Panc1 (cell line): ENCODE measurements at regions not wholly inside any gene's neighbourhood (a gene's known extent, or its start where the extent isn't known, plus 50 kb on each side); places are given as distances from the start of the nearest gene placed in this dataset.

ENCODE experiments used
- ATAC-seq: fragments of 200-7000 bp; cut with Tn5 transposase; 2 replicates; pipeline ENCODE4 v1.9.1; 2020; ENCODE audit warnings: mild to moderate bottlenecking, moderate library complexity
- BruUV-seq: library from RNA; stranded (reverse); fragments of 400-500 nt; replicated peaks from 2 replicates; lab custom pipeline; 2021; lab: Mats Ljungman, UMichigan
- CTCF ChIA-PET: fragments of 300-600 bp; sonication (Branson Sonifier 250); formaldehyde crosslinking; loops from one replicate; lab custom pipeline; 2022; ENCODE audit warnings: antibody characterized with exemption; lab: Charles Lee
- POLR2A ChIA-PET: fragments of 300-600 bp; sonication (Branson Sonifier 250); formaldehyde crosslinking; loops from one replicate; lab custom pipeline; 2022; ENCODE audit warnings: antibody characterized with exemption; lab: Charles Lee
- DNase-seq: peaks from one replicate; pipeline ENCODE4 v3.0.0-alpha.2; 2010; ENCODE audit warnings: low read depth, low spot score
- H3K27ac ChIP-seq: 2 replicates; pipeline ENCODE4 v1.5.1; 2011; ENCODE audit warnings: mild to moderate bottlenecking, low read length, inconsistent platforms
- H3K27me3 ChIP-seq: fragments of 200-500 bp; sonication (Bioruptor generic); 2 replicates; pipeline ENCODE4 v1.6.0; 2014; ENCODE audit warnings: low read length, inconsistent platforms; ENCODE audit not compliant: control insufficient read depth, insufficient read depth
- H3K36me3 ChIP-seq: fragments of 200-500 bp; sonication (Bioruptor generic); 2 replicates; pipeline ENCODE4 v1.5.1; 2014; ENCODE audit warnings: inconsistent platforms, mild to moderate bottlenecking, low read length, moderate library complexity; ENCODE audit not compliant: control insufficient read depth, insufficient read depth
- H3K4me1 ChIP-seq: 2 replicates; pipeline ENCODE4 v1.5.1; 2011; ENCODE audit warnings: inconsistent platforms, mild to moderate bottlenecking, low read length, moderate library complexity; ENCODE audit not compliant: control insufficient read depth, insufficient read depth
- H3K4me3 ChIP-seq, 2 experiments: 2 replicates each; pipeline ENCODE4 v1.5.1; 2011 to 2012; ENCODE audit warnings: low read depth in 2 of 2, low read length in 2 of 2, mild to moderate bottlenecking in 2 of 2, inconsistent platforms in 1 of 2, moderate library complexity in 1 of 2
- H3K9me3 ChIP-seq: fragments of 200-500 bp; sonication (Bioruptor generic); 2 replicates; pipeline ENCODE4 v1.5.1; 2014; ENCODE audit warnings: low read depth, mild to moderate bottlenecking, inconsistent platforms, low read length, moderate library complexity; ENCODE audit not compliant: control insufficient read depth, insufficient read depth
- POLR2AphosphoS5 ChIP-seq: IDR thresholded peaks from 2 replicates; pipeline ENCODE4 v1.6.1; 2012; ENCODE audit warnings: mild to moderate bottlenecking, low read depth, low read length, moderate library complexity
- REST ChIP-seq, 2 experiments: IDR thresholded peaks; 2 replicates each; pipeline ENCODE4 v1.6.1; 2011 to 2012; ENCODE audit warnings: low read depth in 2 of 2, control low read depth in 1 of 2, low read length in 1 of 2, mild to moderate bottlenecking in 1 of 2, moderate library complexity in 1 of 2; ENCODE audit not compliant: insufficient read depth in 1 of 2
- SIN3A ChIP-seq: IDR thresholded peaks from 2 replicates; pipeline ENCODE4 v1.6.1; 2012; ENCODE audit warnings: low read depth, mild to moderate bottlenecking, low read length, moderate library complexity, borderline replicate concordance; ENCODE audit not compliant: insufficient read depth
- TCF7L2 ChIP-seq: IDR thresholded peaks from 2 replicates; pipeline ENCODE4 v1.6.1; 2011; ENCODE audit warnings: mild to moderate bottlenecking, low read depth, low read length, inconsistent platforms
- in situ Hi-C: cut with HindIII; loops from 2 replicates; pipeline ENCODE4 v1.10.0; 2016; ENCODE audit warnings: low sequenced_read_pairs, low pct_unique_long_range_greater_than_20kb
- intact Hi-C: fragments of 100-400 bp; cut with micrococcal nuclease; formaldehyde crosslinking; loops from one replicate; pipeline ENCODE4 v1.10.0; 2022; ENCODE audit not compliant: unreplicated experiment
- TF ChIP-seq, protein P1 (sequence below): fragments of 450-650 bp; IDR thresholded peaks from 2 replicates; pipeline ENCODE4 v1.5.1; 2017; ENCODE audit warnings: mild to moderate bottlenecking

- Histone ChIP-seq H3K36me3 (no peaks in the 10 kb centered on the region), H3K4me1 (no peaks in the 10 kb centered on the region), H3K27ac (no peak overlapping the region), H3K9me3 (no peaks in the 10 kb centered on the region), H3K27me3 (no peaks in the 10 kb centered on the region), H3K4me3 (no peak overlapping the region)
- intact Hi-C loops (no loop called here), in situ Hi-C loops (no loop called here)
- ChIA-PET CTCF (no interaction called here), POLR2A (no interaction called here)
- DNase-seq, result no peak
- TF ChIP-seq TCF7L2, result no peak
- no peak for TF ChIP-seq REST (IDR thresholded peaks at IDR 0.05; ENCODE audit: insufficient read depth in 1 of 2, low read depth in 2 of 2, low read length in 1 of 2)
- TF ChIP-seq, protein P1, sequence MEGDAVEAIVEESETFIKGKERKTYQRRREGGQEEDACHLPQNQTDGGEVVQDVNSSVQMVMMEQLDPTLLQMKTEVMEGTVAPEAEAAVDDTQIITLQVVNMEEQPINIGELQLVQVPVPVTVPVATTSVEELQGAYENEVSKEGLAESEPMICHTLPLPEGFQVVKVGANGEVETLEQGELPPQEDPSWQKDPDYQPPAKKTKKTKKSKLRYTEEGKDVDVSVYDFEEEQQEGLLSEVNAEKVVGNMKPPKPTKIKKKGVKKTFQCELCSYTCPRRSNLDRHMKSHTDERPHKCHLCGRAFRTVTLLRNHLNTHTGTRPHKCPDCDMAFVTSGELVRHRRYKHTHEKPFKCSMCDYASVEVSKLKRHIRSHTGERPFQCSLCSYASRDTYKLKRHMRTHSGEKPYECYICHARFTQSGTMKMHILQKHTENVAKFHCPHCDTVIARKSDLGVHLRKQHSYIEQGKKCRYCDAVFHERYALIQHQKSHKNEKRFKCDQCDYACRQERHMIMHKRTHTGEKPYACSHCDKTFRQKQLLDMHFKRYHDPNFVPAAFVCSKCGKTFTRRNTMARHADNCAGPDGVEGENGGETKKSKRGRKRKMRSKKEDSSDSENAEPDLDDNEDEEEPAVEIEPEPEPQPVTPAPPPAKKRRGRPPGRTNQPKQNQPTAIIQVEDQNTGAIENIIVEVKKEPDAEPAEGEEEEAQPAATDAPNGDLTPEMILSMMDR, result no peak
- no peak for ATAC-seq
- no TSS peak for BruUV-seq
Observed at GRCh38 chr3:4138786-4139431, 164.3 kb upstream of the SETMAR start.

DNA sequence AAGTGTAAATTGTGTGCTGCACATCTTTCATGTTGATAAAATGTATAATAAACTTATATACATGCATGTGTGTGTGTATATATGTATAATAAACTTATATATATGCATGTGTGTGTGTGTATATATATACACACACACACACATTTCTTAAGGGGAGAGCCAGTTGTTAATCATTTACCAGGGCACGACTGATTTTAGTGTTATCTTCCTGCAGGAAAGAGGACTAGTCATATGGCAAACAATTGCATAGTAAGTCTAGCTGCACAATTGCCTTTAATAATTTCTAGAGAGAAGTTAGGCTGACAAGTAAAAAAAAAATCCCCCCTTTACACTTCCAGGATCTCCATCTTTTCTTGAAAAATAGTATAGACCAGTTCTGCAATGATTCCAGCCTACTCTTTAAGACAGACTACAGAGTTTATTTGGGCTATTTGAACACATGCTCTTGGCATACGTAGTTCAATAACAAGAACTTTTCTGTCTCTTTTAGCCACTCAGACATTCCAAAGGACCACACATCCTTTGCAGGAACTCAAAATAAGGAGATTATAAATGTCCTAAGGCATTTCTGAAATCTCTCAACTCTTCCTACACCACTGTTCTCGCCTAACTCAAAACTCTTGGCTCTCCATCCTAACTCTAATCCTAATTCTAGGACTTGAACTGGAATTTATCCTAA, 163.6 kb upstream of the SETMAR start:
- TF ChIP-seq TCF7L2 (no peak), REST (IDR thresholded peaks at IDR 0.05; ENCODE audit: insufficient read depth in 1 of 2, low read depth in 2 of 2, low read length in 1 of 2) (no peak), POLR2AphosphoS5 (no peak), SIN3A (no peak)
- TF ChIP-seq, protein P1, result no peak
- Histone ChIP-seq H3K4me1 (no peaks in the 10 kb centered on the region), H3K9me3 (no peaks in the 10 kb centered on the region), H3K36me3 (no peaks in the 10 kb centered on the region), H3K27ac (no peak overlapping the region), H3K4me3 (no peak overlapping the region), H3K27me3 (no peaks in the 10 kb centered on the region)
- ChIA-PET POLR2A (no interaction called here), CTCF (no interaction called here)
- intact Hi-C loops (no loop called here), in situ Hi-C loops (no loop called here)
- ATAC-seq (no peak), DNase-seq (no peak)
- BruUV-seq, result no TSS peak
